Upper lobe of left lung (tissue), 6 donors: ENCODE measurements at regions not wholly inside any gene's neighbourhood (a gene's known extent, or its start where the extent isn't known, plus 50 kb on each side); places are given as distances from the start of the nearest gene placed in this dataset.
"Not testable (repeated sequence)": the region's sequence is repeated elsewhere in the genome, so short reads cannot be mapped to it uniquely, and the experiment has no call there.

Source experiments
- ATAC-seq, 2 donors: fragments of 200-7000 bp; cut with Tn5 transposase; one replicate each; pipeline ENCODE4 v1.9.1; 2022; ENCODE audit warnings: mild to moderate bottlenecking in 2 of 2, moderate library complexity in 2 of 2; ENCODE audit not compliant: low FRiP score in 2 of 2
- DNase-seq, 2 donors: peaks; one replicate each; pipeline ENCODE4 v3.0.0-alpha.2; 2019 to 2020
- H3K27ac ChIP-seq, 4 donors: fragments of 200-600 bp; sonication (generic); one replicate each; pipeline ENCODE4 v1.5.1; 2016 to 2019
- H3K27me3 ChIP-seq, 4 donors: fragments of 200-600 bp; sonication (generic); one replicate each; pipeline ENCODE4 v1.5.1; 2017 to 2019
- H3K36me3 ChIP-seq, 4 donors: fragments of 200-600 bp; sonication (generic); one replicate each; pipeline ENCODE4 v1.5.1; 2016 to 2019
- H3K4me1 ChIP-seq, 4 donors: fragments of 200-600 bp; sonication (generic); one replicate each; pipeline ENCODE4 v1.5.1; 2018 to 2019
- H3K4me3 ChIP-seq, 4 donors: fragments of 200-600 bp; sonication (generic); one replicate each; pipeline ENCODE4 v1.5.1; 2017 to 2019; ENCODE audit warnings: mild to moderate bottlenecking in 2 of 4, moderate library complexity in 1 of 4
- H3K9me3 ChIP-seq, 4 donors: fragments of 200-600 bp; sonication (generic); one replicate each; pipeline ENCODE4 v1.5.1; 2018 to 2019
- CTCF ChIP-seq, 6 experiments: fragments of 450-650 bp in 4 of 6; fragments of 200-600 bp in 2 of 6; sonication (generic) in 2 of 6; IDR thresholded peaks; one replicate each; pipeline ENCODE4 v1.5.1; 2016 to 2019; ENCODE audit warnings: antibody characterized with exemption in 6 of 6
- EP300 ChIP-seq, 4 donors: sonication (generic); formaldehyde crosslinking; IDR thresholded peaks; one replicate each; pipeline ENCODE4 v1.5.1; 2017; ENCODE audit warnings: antibody characterized with exemption in 4 of 4, control low read depth in 2 of 4
- POLR2A ChIP-seq, 4 donors: fragments of 450-650 bp; IDR thresholded peaks; one replicate each; pipeline ENCODE4 v1.5.1; 2016 to 2017; ENCODE audit warnings: antibody characterized with exemption in 4 of 4, mild to moderate bottlenecking in 2 of 4
- POLR2AphosphoS5 ChIP-seq, 2 donors: sonication (generic); formaldehyde crosslinking; IDR thresholded peaks; one replicate each; pipeline ENCODE4 v1.5.1; 2017; ENCODE audit warnings: antibody characterized with exemption in 2 of 2
- WGBS, 2 donors: methylation state at CpG; one replicate each; pipeline ENCODE4 v1.1.5; 2017 to 2018; 5-methylcytosine and 5-hydroxymethylcytosine counted together
- donor health status: DM: no; HTN: no; CAD: no; lungs with moderate emphysema.
- donor health status: DM: no; HTN: yes; CAD: no; lungs with severe emphysema.

GRCh38 chr1:233744779-233745513 lies 131.0 kb downstream of the KCNK1 start:
- Histone ChIP-seq H3K9me3 (no peaks in the 10 kb centered on the region), H3K27me3 (no peaks in the 10 kb centered on the region), H3K4me1 (no peaks in the 10 kb centered on the region), H3K4me3 (no peak overlapping the region), H3K36me3 (no peaks in the 10 kb centered on the region), H3K27ac (no peak overlapping the region)
- WGBS, 2 donors = 30 to 32% methylated on average over 3 of the region's 3 CpGs
- no peak for TF ChIP-seq POLR2A (IDR thresholded peaks at IDR 0.05)
- TF ChIP-seq POLR2AphosphoS5 (IDR thresholded peaks at IDR 0.05) = no peak
- no peak for TF ChIP-seq CTCF (IDR thresholded peaks at IDR 0.05)
- TF ChIP-seq EP300 (IDR thresholded peaks at IDR 0.05) = no peak
- ATAC-seq = no peak
- no peak for DNase-seq

- no peak overlapping the region for H3K27ac ChIP-seq
- no peaks in the 10 kb centered on the region for H3K4me1 ChIP-seq
- H3K9me3 ChIP-seq = no peaks in the 10 kb centered on the region
- H3K4me3 ChIP-seq = no peak overlapping the region
- TF ChIP-seq CTCF (IDR thresholded peaks at IDR 0.05) = no peak
- no peak for TF ChIP-seq EP300 (IDR thresholded peaks at IDR 0.05)
- no peak for TF ChIP-seq POLR2AphosphoS5 (IDR thresholded peaks at IDR 0.05)
- no peak for TF ChIP-seq POLR2A (IDR thresholded peaks at IDR 0.05)
- DNase-seq (no peak), ATAC-seq (no peak)
- H3K27me3 ChIP-seq = no peaks in the 10 kb centered on the region
- no peaks in the 10 kb centered on the region for H3K36me3 ChIP-seq
- 92 to 94% methylated on average over 1 of the region's 1 CpG for whole genome bisulfite sequencing, 2 donors
Observed at GRCh38 chr1:233750139-233750538, 136.2 kb downstream of the KCNK1 start.

GRCh38 chr1:233759665-233760064 lies 144.8 kb upstream of the SLC35F3 start:
- 34 to 52% methylated on average over 1 of the region's 1 CpG for WGBS, 2 donors
- no peaks in the 10 kb centered on the region for H3K36me3 ChIP-seq
- TF ChIP-seq EP300 (IDR thresholded peaks at IDR 0.05) = no peak
- TF ChIP-seq POLR2AphosphoS5 (IDR thresholded peaks at IDR 0.05) = no peak
- no peak for TF ChIP-seq POLR2A (IDR thresholded peaks at IDR 0.05)
- no peak for TF ChIP-seq CTCF (IDR thresholded peaks at IDR 0.05)
- DNase-seq (no peak), ATAC-seq (no peak)
- H3K27me3 ChIP-seq = no peaks in the 10 kb centered on the region
- no peak overlapping the region for H3K4me3 ChIP-seq
- no peak overlapping the region for H3K27ac ChIP-seq
- no peaks in the 10 kb centered on the region for H3K9me3 ChIP-seq
- H3K4me1 ChIP-seq = no peaks in the 10 kb centered on the region

GRCh38 chr1:233764304-233764703 lies 140.2 kb upstream of the SLC35F3 start:
- H3K36me3 ChIP-seq, H3K27ac ChIP-seq, H3K4me3 ChIP-seq, DNase-seq, ATAC-seq, H3K9me3 ChIP-seq, H3K27me3 ChIP-seq, H3K4me1 ChIP-seq: not testable (repeated sequence)
- 95 to 100% methylated on average over 2 to 3 of the region's 3 CpGs for WGBS, 2 donors

- TF ChIP-seq EP300 (IDR thresholded peaks at IDR 0.05) (no peak), POLR2AphosphoS5 (IDR thresholded peaks at IDR 0.05) (no peak), POLR2A (IDR thresholded peaks at IDR 0.05) (no peak), CTCF (IDR thresholded peaks at IDR 0.05) (no peak)
- ATAC-seq (no peak), DNase-seq (no peak)
- Histone ChIP-seq H3K4me1 (no peaks in the 10 kb centered on the region), H3K36me3 (no peaks in the 10 kb centered on the region), H3K27ac (no peak overlapping the region), H3K27me3 (no peaks in the 10 kb centered on the region), H3K9me3 (peaks cover 5 to 13% (median 9%) of the 10 kb centered on the region in 4 donors), H3K4me3 (no peak overlapping the region)
- whole genome bisulfite sequencing, 2 donors = 97 to 100% methylated on average over 1 of the region's 1 CpG
Observed at GRCh38 chr1:233777566-233777965, 126.9 kb upstream of the SLC35F3 start.
